HG03280 (cell line): ENCODE measurements at regions not wholly inside any gene's neighbourhood (a gene's known extent, or its start where the extent isn't known, plus 50 kb on each side); places are given as distances from the start of the nearest gene placed in this dataset.

Source experiments
- ATAC-seq: cut with Tn5 transposase; IDR thresholded peaks from one replicate; pipeline ENCODE4 v1.9.1; 2021; ENCODE audit warnings: mild to moderate bottlenecking, moderate library complexity; ENCODE audit not compliant: unreplicated experiment

GRCh38 chr7:91812388-91812787 is 68.1 kb downstream of the MTERF1 start:
- no peak for ATAC-seq

GRCh38 chr7:91814189-91814588 is 66.3 kb downstream of the MTERF1 start:
- ATAC-seq, result peak; percentile 83
